ENCODE measurements at regions not wholly inside any gene's neighbourhood (a gene's known extent, or its start where the extent isn't known, plus 50 kb on each side); places are given as distances from the start of the nearest gene placed in this dataset.

GRCh38 chr13:47351798-47352197 is 454.9 kb upstream of the HTR2A start:
- TF ChIP-seq MYC (IDR thresholded peaks at IDR 0.05; ENCODE audit: low read depth, low read length) (no peak), CTCF (IDR thresholded peaks at IDR 0.05; ENCODE audit: low read depth, low read length) (no peak), MAX (IDR thresholded peaks at IDR 0.05; ENCODE audit: low read depth, low read length) (no peak), POLR2A (IDR thresholded peaks at IDR 0.05; ENCODE audit: extremely low read depth, insufficient read length) (no peak)
- no peak overlapping the region for H3K4me3 ChIP-seq (ENCODE audit: low read depth, low read length)
- no peak for DNase-seq (ENCODE audit: low read depth)

- no peak for TF ChIP-seq CTCF (IDR thresholded peaks at IDR 0.05; ENCODE audit: low read depth, low read length)
- no peak for TF ChIP-seq POLR2A (IDR thresholded peaks at IDR 0.05; ENCODE audit: extremely low read depth, insufficient read length)
- no peak for TF ChIP-seq MYC (IDR thresholded peaks at IDR 0.05; ENCODE audit: low read depth, low read length)
- TF ChIP-seq MAX (IDR thresholded peaks at IDR 0.05; ENCODE audit: low read depth, low read length): no peak
- no peak overlapping the region for H3K4me3 ChIP-seq (ENCODE audit: low read depth, low read length)
- DNase-seq (ENCODE audit: low read depth): no peak
Measured at GRCh38 chr13:47350334-47351124, 453.7 kb upstream of the HTR2A start.

GRCh38 chr13:47349211-47349610 is 452.4 kb upstream of the HTR2A start:
- DNase-seq (ENCODE audit: low read depth): no peak
- no peak overlapping the region for H3K4me3 ChIP-seq (ENCODE audit: low read depth, low read length)
- no peak for TF ChIP-seq CTCF (IDR thresholded peaks at IDR 0.05; ENCODE audit: low read depth, low read length)
- no peak for TF ChIP-seq MYC (IDR thresholded peaks at IDR 0.05; ENCODE audit: low read depth, low read length)
- TF ChIP-seq POLR2A (IDR thresholded peaks at IDR 0.05; ENCODE audit: extremely low read depth, insufficient read length): no peak
- TF ChIP-seq MAX (IDR thresholded peaks at IDR 0.05; ENCODE audit: low read depth, low read length): no peak

GRCh38 chr13:47337781-47338507 is 441.1 kb upstream of the HTR2A start:
- no peak for TF ChIP-seq MAX (IDR thresholded peaks at IDR 0.05; ENCODE audit: low read depth, low read length)
- no peak for TF ChIP-seq POLR2A (IDR thresholded peaks at IDR 0.05; ENCODE audit: extremely low read depth, insufficient read length)
- TF ChIP-seq CTCF (IDR thresholded peaks at IDR 0.05; ENCODE audit: low read depth, low read length): no peak
- no peak for TF ChIP-seq MYC (IDR thresholded peaks at IDR 0.05; ENCODE audit: low read depth, low read length)
- DNase-seq (ENCODE audit: low read depth): no peak
- no peak overlapping the region for H3K4me3 ChIP-seq (ENCODE audit: low read depth, low read length)

- H3K4me3 ChIP-seq (ENCODE audit: low read depth, low read length): no peak overlapping the region
- DNase-seq (ENCODE audit: low read depth): no peak
Measured at GRCh38 chr13:47334173-47334572, 437.3 kb upstream of the HTR2A start.

More at GRCh38 chr13:47334173-47334572, 437.3 kb upstream of the HTR2A start:
- TF ChIP-seq MYC (IDR thresholded peaks at IDR 0.05; ENCODE audit: low read depth, low read length) (no peak), POLR2A (IDR thresholded peaks at IDR 0.05; ENCODE audit: extremely low read depth, insufficient read length) (no peak), CTCF (IDR thresholded peaks at IDR 0.05; ENCODE audit: low read depth, low read length) (no peak), MAX (IDR thresholded peaks at IDR 0.05; ENCODE audit: low read depth, low read length) (no peak)

Measured in NB4 (cell line).